ENCODE measurements at regions not wholly inside any gene's neighbourhood (a gene's known extent, or its start where the extent isn't known, plus 50 kb on each side); places are given as distances from the start of the nearest gene placed in this dataset.

- DNase-seq (ENCODE audit: insufficient read length, low spot score) (no peak), FAIRE-seq (no peak)
- TF ChIP-seq, protein P1, sequence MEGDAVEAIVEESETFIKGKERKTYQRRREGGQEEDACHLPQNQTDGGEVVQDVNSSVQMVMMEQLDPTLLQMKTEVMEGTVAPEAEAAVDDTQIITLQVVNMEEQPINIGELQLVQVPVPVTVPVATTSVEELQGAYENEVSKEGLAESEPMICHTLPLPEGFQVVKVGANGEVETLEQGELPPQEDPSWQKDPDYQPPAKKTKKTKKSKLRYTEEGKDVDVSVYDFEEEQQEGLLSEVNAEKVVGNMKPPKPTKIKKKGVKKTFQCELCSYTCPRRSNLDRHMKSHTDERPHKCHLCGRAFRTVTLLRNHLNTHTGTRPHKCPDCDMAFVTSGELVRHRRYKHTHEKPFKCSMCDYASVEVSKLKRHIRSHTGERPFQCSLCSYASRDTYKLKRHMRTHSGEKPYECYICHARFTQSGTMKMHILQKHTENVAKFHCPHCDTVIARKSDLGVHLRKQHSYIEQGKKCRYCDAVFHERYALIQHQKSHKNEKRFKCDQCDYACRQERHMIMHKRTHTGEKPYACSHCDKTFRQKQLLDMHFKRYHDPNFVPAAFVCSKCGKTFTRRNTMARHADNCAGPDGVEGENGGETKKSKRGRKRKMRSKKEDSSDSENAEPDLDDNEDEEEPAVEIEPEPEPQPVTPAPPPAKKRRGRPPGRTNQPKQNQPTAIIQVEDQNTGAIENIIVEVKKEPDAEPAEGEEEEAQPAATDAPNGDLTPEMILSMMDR (IDR thresholded peaks at IDR 0.05; ENCODE audit: insufficient read depth, missing control alignments): no peak
Observed at GRCh38 chr20:39792334-39792733, 830.2 kb downstream of the DHX35 start.

GRCh38 chr20:39789411-39789810, 827.3 kb downstream of the DHX35 start:
- no peak for DNase-seq (ENCODE audit: insufficient read length, low spot score)
- TF ChIP-seq, protein P1 (IDR thresholded peaks at IDR 0.05; ENCODE audit: insufficient read depth, missing control alignments): no peak
- no peak for FAIRE-seq

DNA sequence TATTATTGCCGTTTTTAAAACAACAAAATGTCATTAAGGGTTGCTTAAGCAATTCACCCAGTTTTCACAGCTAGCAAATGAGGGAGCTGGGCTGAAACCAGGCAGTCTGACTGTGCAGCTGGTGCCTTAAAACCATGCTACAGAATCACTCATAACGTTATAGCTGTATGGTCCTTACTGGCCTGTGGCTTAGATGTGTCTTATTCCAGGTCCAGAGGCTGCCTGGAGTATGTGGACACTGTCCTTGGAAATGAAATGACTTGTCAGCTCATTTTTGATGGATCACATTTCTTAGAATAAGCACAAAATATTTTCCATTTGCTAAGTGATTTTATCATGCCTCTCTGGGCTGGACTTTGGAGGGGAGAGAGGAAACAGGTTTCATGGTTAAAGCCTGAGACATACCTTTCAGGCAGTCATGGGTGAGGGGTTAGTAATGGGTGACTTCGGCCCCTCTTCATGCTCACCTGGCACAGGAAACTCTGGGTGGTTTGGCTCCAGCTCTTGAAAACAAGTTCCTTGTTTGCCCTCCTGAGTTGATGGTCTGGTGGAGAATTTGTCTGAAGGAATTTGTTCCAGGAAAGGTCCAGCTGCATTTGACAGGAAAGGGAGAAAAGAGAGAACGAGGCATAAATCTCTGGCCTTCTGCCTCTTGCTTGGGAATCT, 823.2 kb downstream of the DHX35 start:
- DNase-seq (ENCODE audit: insufficient read length, low spot score): no peak
- no peak for FAIRE-seq
- TF ChIP-seq, protein P1 (IDR thresholded peaks at IDR 0.05; ENCODE audit: insufficient read depth, missing control alignments): no peak

- FAIRE-seq (no peak), DNase-seq (ENCODE audit: insufficient read length, low spot score) (no peak)
- TF ChIP-seq, protein P1 (IDR thresholded peaks at IDR 0.05; ENCODE audit: insufficient read depth, missing control alignments): no peak
Observed at GRCh38 chr20:39784693-39785092, 822.5 kb downstream of the DHX35 start.

DNA sequence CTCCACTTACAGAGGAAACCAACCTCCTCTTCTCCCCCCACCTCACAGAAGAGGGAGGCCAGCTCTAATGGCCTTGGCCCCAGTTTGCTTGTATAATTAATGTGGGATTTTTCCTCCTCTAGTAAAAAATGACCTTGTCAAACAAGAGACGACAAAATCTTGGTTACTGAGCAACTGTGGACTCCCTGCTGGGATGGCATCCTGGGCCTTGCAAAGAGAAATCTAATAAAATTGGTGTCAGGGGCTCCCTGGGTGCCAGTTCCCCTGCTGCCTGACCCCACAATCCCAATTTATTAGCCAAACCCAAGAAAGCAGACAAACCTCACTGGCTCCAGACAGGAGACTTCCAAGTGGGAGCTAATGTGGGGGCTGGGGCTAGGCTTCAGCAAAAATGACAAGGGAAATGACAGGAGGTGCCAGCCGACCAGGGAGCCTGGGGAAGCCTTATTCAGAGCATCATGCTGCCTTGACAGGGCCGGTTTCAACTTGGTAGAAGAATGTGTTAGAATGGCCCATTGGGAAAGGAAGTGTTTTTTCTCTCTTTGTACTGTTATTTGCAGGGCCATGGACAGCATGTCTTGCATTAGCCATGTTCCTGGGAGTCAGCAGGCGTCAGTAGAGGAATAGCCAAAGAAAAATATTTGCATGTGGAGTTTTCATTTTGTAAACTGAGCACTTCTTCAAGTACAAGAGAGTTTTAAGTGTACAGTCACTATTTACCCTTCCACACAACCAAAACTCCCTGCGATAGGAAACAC, 816.9 kb downstream of the DHX35 start:
- DNase-seq (ENCODE audit: insufficient read length, low spot score) (no peak), FAIRE-seq (no peak)
- TF ChIP-seq, protein P1 (IDR thresholded peaks at IDR 0.05; ENCODE audit: insufficient read depth, missing control alignments): no peak

- TF ChIP-seq, protein P1 (IDR thresholded peaks at IDR 0.05; ENCODE audit: insufficient read depth, missing control alignments): no peak
- no peak for FAIRE-seq
Observed at GRCh38 chr20:39778431-39778830, 816.3 kb downstream of the DHX35 start.

DNA sequence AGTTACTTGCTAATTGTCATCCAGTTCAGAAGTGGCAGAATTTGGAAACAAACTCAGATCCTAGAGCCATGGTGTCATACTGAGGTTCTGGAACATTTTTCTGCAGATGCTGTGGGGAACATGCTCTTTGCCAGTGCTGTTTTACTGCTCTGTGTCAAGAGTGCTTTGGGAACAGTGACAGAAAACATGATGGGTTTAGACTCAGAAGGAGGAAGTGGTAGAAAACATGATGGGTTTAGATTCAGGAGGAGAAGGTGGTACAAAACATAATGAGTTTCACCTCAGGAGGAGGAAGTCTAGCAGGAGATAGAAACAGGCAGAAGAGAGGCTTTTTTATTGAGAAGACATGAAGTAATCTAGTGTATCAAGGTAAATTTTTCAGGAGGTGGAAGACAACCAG, 815.5 kb downstream of the DHX35 start:
- no peak for FAIRE-seq
- TF ChIP-seq, protein P1 (IDR thresholded peaks at IDR 0.05; ENCODE audit: insufficient read depth, missing control alignments): no peak

More at GRCh38 chr20:39778431-39778830, 816.3 kb downstream of the DHX35 start:
- no peak for DNase-seq (ENCODE audit: insufficient read length, low spot score)

More for the DNA sequence above, 815.5 kb downstream of the DHX35 start:
- no peak for DNase-seq (ENCODE audit: insufficient read length, low spot score)

All from D721Med (cell line).